Endothelial cell of umbilical vein (primary cell): ENCODE measurements at regions not wholly inside any gene's neighbourhood (a gene's known extent, or its start where the extent isn't known, plus 50 kb on each side); places are given as distances from the start of the nearest gene placed in this dataset.
A peak's percentile ranks its signal among the peaks of the same experiment; 100 is the strongest.

Experiments used
- BruUV-seq: library from RNA; stranded (reverse); fragments of 400-500 nt; replicated peaks from 2 replicates; lab custom pipeline; 2021; lab: Mats Ljungman, UMichigan
- CTCF ChIA-PET: fragments of 300-600, 350-600 bp; sonication (Branson Sonifier 250); formaldehyde crosslinking; loops from one replicate; lab custom pipeline; 2021; ENCODE audit warnings: antibody characterized with exemption, inconsistent platforms; lab: Charles Lee
- POLR2A ChIA-PET: fragments of 300-600, 350-600 bp; sonication (Branson Sonifier 250); formaldehyde crosslinking; loops from one replicate; lab custom pipeline; 2021; ENCODE audit warnings: antibody characterized with exemption, inconsistent platforms; lab: Charles Lee
- DNase-seq: peaks from one replicate; pipeline ENCODE4 v3.0.0-alpha.2; 2011; ENCODE audit warnings: low read depth, low spot score
- FAIRE-seq: peaks from 2 replicates; lab custom pipeline; 2011; peaks lifted over from hg19 to GRCh38; lab: Jason Lieb, UNC
- H2AFZ ChIP-seq: 2 replicates; pipeline ENCODE4 v1.6.0; 2012; ENCODE audit warnings: low read depth, low read length, control low read depth, inconsistent platforms
- H3K27ac ChIP-seq: 2 replicates; pipeline ENCODE4 v1.5.1; 2011; ENCODE audit warnings: low read depth, mild to moderate bottlenecking, control low read depth, low read length, moderate library complexity; ENCODE audit not compliant: insufficient read depth
- H3K27me3 ChIP-seq, 2 experiments: 2 replicates each; pipeline versions ENCODE4 v1.6.0 to v1.6.1; 2011; ENCODE audit warnings: low read length in 2 of 2, mixed read lengths in 1 of 2; ENCODE audit not compliant: control insufficient read depth in 2 of 2, insufficient read depth in 2 of 2
- H3K36me3 ChIP-seq, 2 experiments: 2 replicates in 1 of 2; 3 replicates in 1 of 2; pipeline ENCODE4 v1.5.1; 2011; ENCODE audit warnings: low read length in 2 of 2, mild to moderate bottlenecking in 1 of 2, moderate library complexity in 1 of 2; ENCODE audit not compliant: control insufficient read depth in 2 of 2, insufficient read depth in 2 of 2; ENCODE audit errors: extremely low read depth in 1 of 2
- H3K4me1 ChIP-seq: 3 replicates; pipeline ENCODE4 v1.5.1; 2011; ENCODE audit warnings: mild to moderate bottlenecking, low read length; ENCODE audit not compliant: control insufficient read depth, insufficient read depth; ENCODE audit errors: extremely low read depth
- H3K4me2 ChIP-seq: 2 replicates; pipeline ENCODE4 v1.6.1; 2011; ENCODE audit warnings: low read length, control low read depth, mixed read lengths; ENCODE audit not compliant: insufficient read depth
- H3K4me3 ChIP-seq, 3 experiments: fragments of 200-600 bp in 1 of 3; sonication (generic), shearing (Covaris generic) in 1 of 3; replicated peaks in 1 of 3; 2 replicates each; pipeline ENCODE4 v1.5.1; 2011 to 2016; ENCODE audit warnings: control low read depth in 3 of 3, low read length in 3 of 3, mild to moderate bottlenecking in 2 of 3, inconsistent platforms in 1 of 3, low read depth in 1 of 3, moderate library complexity in 1 of 3; ENCODE audit not compliant: insufficient read depth in 1 of 3
- H3K79me2 ChIP-seq: 2 replicates; pipeline ENCODE4 v1.6.0; 2012; ENCODE audit warnings: low read length, inconsistent platforms; ENCODE audit not compliant: control insufficient read depth, insufficient read depth
- H3K9ac ChIP-seq: replicated peaks from 2 replicates; pipeline ENCODE3; 2011; ENCODE audit warnings: low read length, control low read depth; ENCODE audit not compliant: insufficient read depth; ENCODE audit errors: extremely low read depth
- H3K9me1 ChIP-seq: replicated peaks from 3 replicates; pipeline ENCODE4 v1.6.0; 2011; ENCODE audit warnings: mild to moderate bottlenecking, low read length; ENCODE audit not compliant: control insufficient read depth, insufficient read depth; ENCODE audit errors: extremely low read depth
- H3K9me3 ChIP-seq: replicated peaks from 2 replicates; pipeline ENCODE4 v1.5.1; 2012; ENCODE audit warnings: low read length, inconsistent platforms; ENCODE audit not compliant: control insufficient read depth, insufficient read depth
- H4K20me1 ChIP-seq: replicated peaks from 2 replicates; pipeline ENCODE3; 2011; ENCODE audit warnings: mild to moderate bottlenecking, low read length; ENCODE audit not compliant: control insufficient read depth, insufficient read depth; ENCODE audit errors: extremely low read depth
- CTCF ChIP-seq, 2 donors: IDR thresholded peaks; 1 replicate in 1 of 2; 2 replicates in 1 of 2; pipeline ENCODE4 v1.5.1; 2011; ENCODE audit warnings: low read length in 2 of 2, mild to moderate bottlenecking in 2 of 2, moderate library complexity in 2 of 2, control low read depth in 1 of 2, inconsistent platforms in 1 of 2, low read depth in 1 of 2; ENCODE audit not compliant: insufficient read depth in 1 of 2; ENCODE audit errors: extremely low read depth in 1 of 2
- EZH2 ChIP-seq: IDR thresholded peaks from 2 replicates; pipeline ENCODE4 v1.6.1; 2012; ENCODE audit warnings: borderline replicate concordance, low read depth, mild to moderate bottlenecking, moderate library complexity, low read length, inconsistent platforms; ENCODE audit not compliant: severe bottlenecking
- FOS ChIP-seq: IDR thresholded peaks from 2 replicates; pipeline ENCODE4 v1.6.1; 2011; ENCODE audit warnings: mild to moderate bottlenecking, low read length, moderate library complexity, borderline replicate concordance; ENCODE audit not compliant: insufficient read depth
- GATA2 ChIP-seq: IDR thresholded peaks from 2 replicates; pipeline ENCODE4 v1.7.0; 2011; ENCODE audit warnings: low read depth, mild to moderate bottlenecking, moderate library complexity, mixed read lengths, low read length; ENCODE audit not compliant: insufficient read length, insufficient read depth
- JUN ChIP-seq: IDR thresholded peaks from 2 replicates; pipeline ENCODE4 v1.6.1; 2011; ENCODE audit warnings: borderline replicate concordance, low read depth; ENCODE audit not compliant: insufficient read length, insufficient read depth
- MYC ChIP-seq: IDR thresholded peaks from one replicate; pipeline ENCODE4 v1.6.1; 2011; ENCODE audit warnings: mild to moderate bottlenecking, low read depth, low read length
- POLR2A ChIP-seq: IDR thresholded peaks from 2 replicates; pipeline ENCODE4 v1.6.1; 2012; ENCODE audit warnings: low read depth, mild to moderate bottlenecking, control low read depth, low read length
- POLR2AphosphoS5 ChIP-seq: IDR thresholded peaks from 2 replicates; pipeline ENCODE4 v1.6.1; 2012; ENCODE audit warnings: low read depth, mild to moderate bottlenecking, control low read depth, low read length, moderate library complexity; ENCODE audit not compliant: insufficient read depth
- dilution Hi-C: fragments of 300-500 bp; cut with MboI; formaldehyde crosslinking; loops from one replicate; pipeline ENCODE4 v1.15.0; 2019; ENCODE audit warnings: low sequenced_read_pairs; ENCODE audit not compliant: extremely low pct_ligation_motif_present
- intact Hi-C: fragments of 100-400 bp; cut with micrococcal nuclease; formaldehyde crosslinking; loops from one replicate; pipeline ENCODE4 v1.10.0; 2022

- peaks cover 47% of the 10 kb centered on the region for H3K4me1 ChIP-seq
- BruUV-seq, result no TSS peak
- POLR2A ChIA-PET, result no interaction called here
Measured at GRCh38 chr12:93016752-93017350, 87.8 kb upstream of the EEA1 start.

GRCh38 chr12:93018610-93019009 is 89.5 kb upstream of the EEA1 start:
- Histone ChIP-seq H3K27me3 (no peaks in the 10 kb centered on the region), H4K20me1 (no peaks in the 10 kb centered on the region), H3K27ac (no peak overlapping the region), H2AFZ (no peak overlapping the region), H3K9ac (no peak overlapping the region), H3K9me1 (no peaks in the 10 kb centered on the region), H3K79me2 (no peaks in the 10 kb centered on the region), H3K4me2 (no peak overlapping the region), H3K9me3 (no peaks in the 10 kb centered on the region), H3K36me3 (no peaks in the 10 kb centered on the region), H3K4me3 (no peak overlapping the region), H3K4me1 (peaks cover 47% of the 10 kb centered on the region)
- intact Hi-C loops, result no loop called here
- ChIA-PET POLR2A (no interaction called here), CTCF (interaction anchor here (1.4 to 2.1 kb wide), 3 partner anchors 11 to 401 kb away, joined by 4 to 13 read pairs (median 5); no protein-coding TSS in a partner anchor)
- no peak for FAIRE-seq
- DNase-seq, result no peak
- dilution Hi-C loops, result loop anchor here (25.0 kb wide), 1 partner anchor 369 kb away; the partner anchor contains the start of gene NUDT4
- no TSS peak for BruUV-seq
- TF ChIP-seq POLR2AphosphoS5 (no peak), FOS (no peak), JUN (no peak), MYC (no peak), POLR2A (no peak), CTCF (IDR thresholded peaks at IDR 0.05; ENCODE audit: extremely low read depth in 1 of 2, insufficient read depth in 1 of 2, low read depth in 1 of 2, low read length in 2 of 2) (no peak), GATA2 (no peak)

More at GRCh38 chr12:93016752-93017350, 87.8 kb upstream of the EEA1 start:
- TF ChIP-seq POLR2A (no peak), POLR2AphosphoS5 (no peak), EZH2 (no peak), JUN (no peak)
- Histone ChIP-seq H3K9me1 (no peaks in the 10 kb centered on the region), H3K79me2 (no peaks in the 10 kb centered on the region), H3K36me3 (no peaks in the 10 kb centered on the region), H3K4me3 (no peak overlapping the region), H3K27ac (peak overlapping the region; percentile 69), H3K4me2 (peak overlapping the region; percentile 25), H3K9ac (peak overlapping the region; percentile 56), H4K20me1 (no peaks in the 10 kb centered on the region), H2AFZ (peak overlapping the region; percentile 43), H3K9me3 (no peaks in the 10 kb centered on the region), H3K27me3 (no peaks in the 10 kb centered on the region)
- no peak for FAIRE-seq
- intact Hi-C loops, result loop anchor here (1.0 to 2.0 kb wide), 2 partner anchors 16 to 74 kb away; no protein-coding TSS in a partner anchor
- CTCF ChIA-PET, result interaction anchor here (0.6 to 4.1 kb wide), 6 partner anchors 12 to 403 kb away, joined by 3 to 31 read pairs (median 8); no protein-coding TSS in a partner anchor
- DNase-seq, result peak; percentile 69
- dilution Hi-C loops, result loop anchor here (25.0 kb wide), 1 partner anchor 370 kb away; the partner anchor contains the start of gene NUDT4
